ENCODE measurements at regions not wholly inside any gene's neighbourhood (a gene's known extent, or its start where the extent isn't known, plus 50 kb on each side); places are given as distances from the start of the nearest gene placed in this dataset.
"Not testable (repeated sequence)": the region's sequence is repeated elsewhere in the genome, so short reads cannot be mapped to it uniquely, and the experiment has no call there.

DNA sequence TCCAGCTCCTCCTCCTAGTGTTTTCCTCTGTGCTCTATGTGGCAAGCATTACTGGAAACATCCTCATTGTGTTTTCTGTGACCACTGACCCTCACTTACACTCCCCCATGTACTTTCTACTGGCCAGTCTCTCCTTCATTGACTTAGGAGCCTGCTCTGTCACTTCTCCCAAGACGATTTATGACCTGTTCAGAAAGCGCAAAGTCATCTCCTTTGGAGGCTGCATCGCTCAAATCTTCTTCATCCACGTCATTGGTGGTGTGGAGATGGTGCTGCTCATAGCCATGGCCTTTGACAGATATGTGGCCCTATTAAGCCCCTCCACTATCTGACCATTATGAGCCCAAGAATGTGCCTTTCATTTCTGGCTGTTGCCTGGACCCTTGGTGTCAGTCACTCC, 64.0 kb downstream of the OR4F15 start:
- not testable (repeated sequence) for DNase-seq

DNA sequence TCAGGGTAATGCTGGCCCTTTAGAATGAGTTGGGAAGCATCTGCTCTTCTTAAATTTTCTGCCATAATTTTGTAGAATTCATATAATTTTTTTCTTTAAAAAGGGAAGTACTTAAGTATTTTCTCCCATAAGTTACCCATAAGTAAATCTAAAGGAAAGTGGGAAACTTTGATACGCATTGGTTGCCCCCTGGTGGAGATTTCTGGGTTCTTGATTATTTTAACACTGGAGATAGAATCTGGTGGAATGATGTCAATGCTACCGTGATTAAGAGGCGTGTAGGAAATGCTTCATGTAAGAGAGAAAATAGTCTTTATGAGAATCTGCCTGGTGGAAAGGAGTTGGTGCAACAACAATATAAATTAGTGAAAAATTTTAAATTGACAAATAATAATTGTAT, 65.6 kb downstream of the OR4F15 start:
- not testable (repeated sequence) for DNase-seq

DNA sequence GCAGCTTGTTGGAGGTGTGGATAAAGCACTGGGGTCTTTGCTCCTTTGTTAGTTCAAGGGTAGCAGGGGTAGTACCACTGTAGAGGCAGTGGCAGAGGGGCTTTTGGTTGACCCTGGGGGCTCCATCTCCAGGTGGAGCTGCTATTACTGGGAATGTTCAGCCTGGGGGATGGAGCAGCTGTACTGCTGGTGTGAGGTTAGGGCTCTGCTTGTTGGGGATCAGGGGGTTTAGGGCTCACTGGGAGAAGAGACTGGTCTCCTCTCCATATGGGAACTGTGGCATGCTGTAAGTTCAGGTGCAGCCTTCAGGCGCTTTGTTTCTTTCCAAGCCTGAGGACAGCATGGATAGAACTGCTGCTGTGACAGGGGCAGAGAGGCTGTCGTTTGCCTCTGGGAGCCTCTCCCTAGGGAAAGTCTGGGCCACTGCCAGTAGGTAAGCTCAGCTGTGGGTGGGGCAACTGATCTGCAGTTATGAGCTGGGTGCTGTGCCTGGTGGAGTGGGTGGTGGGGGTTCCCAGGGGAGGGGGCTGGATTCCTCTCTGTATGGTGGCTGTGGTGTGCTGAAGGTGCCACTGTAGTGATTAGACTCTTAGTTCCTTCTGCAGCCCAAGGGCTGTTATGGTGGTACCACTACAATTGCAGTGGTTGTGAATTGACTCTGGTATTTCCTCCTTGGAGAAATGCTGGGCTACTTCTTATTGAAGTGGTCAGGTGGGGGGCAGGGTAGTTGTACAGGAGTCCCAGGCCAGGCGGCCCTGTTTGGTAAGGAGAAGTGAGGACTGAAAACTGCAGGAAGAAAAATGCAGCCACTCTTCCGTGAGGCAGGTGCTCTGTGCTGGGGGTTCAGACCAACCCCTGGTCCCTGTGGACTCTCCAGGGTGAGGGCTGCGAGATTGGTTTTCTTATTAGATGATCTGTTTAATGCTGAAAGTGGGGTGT, 100.6 kb downstream of the OR4F15 start:
- DNase-seq = not testable (repeated sequence)

DNA sequence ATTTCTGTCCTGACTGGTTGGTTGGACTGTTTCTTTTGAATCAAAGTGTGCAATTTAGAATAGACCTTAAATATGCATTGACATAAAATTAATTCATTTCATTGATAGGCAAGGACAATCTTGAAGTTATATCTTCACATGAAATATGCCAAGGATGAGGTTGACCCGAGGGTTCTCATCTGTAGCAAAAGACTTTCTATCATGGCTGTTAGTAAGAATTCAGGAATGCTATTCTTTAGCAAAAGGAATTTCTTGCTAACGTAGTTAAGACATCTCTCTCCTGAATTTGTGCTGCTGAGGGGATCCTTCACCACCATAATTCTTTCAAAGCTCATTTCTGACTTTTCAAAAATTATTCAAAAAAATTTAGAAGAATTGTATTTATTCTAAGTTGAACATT, 112.6 kb downstream of the OR4F15 start:
- DNase-seq = not testable (repeated sequence)

DNA sequence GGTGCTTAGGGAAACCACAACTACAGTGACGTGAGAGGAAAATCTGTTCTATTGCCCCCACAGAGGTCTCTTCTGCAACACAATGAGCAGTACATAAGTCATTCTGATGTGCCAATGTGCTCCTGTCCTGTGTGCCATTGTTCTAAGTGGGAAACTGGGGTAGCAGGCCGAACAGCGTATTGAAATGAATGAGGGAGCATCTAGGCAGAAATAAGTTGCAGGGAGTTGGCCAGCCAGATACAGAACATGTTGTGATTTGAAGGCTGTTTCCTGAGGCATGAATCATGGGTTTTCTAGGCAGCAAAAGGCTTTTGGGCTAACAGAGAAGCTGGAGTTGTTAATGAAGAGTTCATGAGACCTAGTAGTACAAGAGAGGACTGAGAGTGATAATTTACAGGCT, 122.5 kb downstream of the OR4F15 start:
- not testable (repeated sequence) for DNase-seq

DNA sequence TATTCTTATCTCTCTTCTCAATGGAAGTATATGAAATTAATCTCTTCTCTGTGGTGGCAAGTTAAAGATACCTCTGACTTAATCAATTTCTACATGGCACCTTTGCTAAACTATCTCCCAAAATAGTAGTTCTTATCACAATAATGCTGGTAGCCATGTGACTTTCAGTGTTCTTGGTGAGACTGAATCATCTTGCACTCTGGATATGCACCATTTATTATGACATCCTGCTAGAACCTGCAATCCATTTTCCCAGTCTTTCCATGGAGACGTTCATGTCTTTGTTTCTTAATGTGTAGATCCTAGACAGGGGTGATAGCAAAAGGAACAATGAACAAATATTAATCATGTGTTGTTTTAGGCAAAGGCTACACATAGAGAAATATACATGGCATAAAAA, 125.4 kb downstream of the OR4F15 start:
- DNase-seq = not testable (repeated sequence)

DNA sequence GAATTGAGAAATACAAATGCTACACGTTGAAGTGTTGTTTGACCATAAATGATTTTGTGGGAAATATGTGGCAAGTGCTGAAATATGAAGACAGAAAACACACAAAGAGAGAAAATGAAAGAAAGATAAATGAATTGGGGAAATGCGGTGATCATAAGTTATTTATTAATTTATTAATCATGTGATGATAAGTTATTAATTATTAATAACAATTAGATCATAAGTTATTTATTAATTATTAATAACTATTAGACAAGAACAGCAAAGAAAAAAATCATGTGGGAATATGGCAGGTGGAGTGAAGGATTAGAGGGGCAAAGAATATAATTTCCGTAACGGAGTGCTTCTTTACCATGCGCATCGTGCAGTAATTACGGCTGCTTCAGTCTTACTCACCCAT, 126.6 kb downstream of the OR4F15 start:
- DNase-seq = not testable (repeated sequence)

DNA sequence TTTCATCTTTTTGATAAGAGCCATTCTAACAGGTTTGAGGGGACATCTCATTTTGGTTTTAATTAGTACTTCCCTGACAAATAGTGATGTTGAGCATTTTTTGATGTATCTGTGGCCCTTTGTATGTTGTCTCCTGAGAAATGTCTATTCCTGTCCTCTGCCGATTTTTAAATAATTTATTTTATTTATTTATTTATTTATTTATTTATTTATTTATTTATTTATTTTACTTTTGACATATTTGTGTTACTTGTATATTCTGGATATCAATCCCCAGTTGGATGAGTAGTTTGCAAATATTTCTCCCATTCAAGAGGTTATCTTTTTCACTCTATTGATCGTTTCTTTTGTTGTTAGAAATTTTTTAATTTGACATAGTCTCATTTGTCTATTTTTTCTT, 133.9 kb downstream of the OR4F15 start:
- DNase-seq = not testable (repeated sequence)

DNA sequence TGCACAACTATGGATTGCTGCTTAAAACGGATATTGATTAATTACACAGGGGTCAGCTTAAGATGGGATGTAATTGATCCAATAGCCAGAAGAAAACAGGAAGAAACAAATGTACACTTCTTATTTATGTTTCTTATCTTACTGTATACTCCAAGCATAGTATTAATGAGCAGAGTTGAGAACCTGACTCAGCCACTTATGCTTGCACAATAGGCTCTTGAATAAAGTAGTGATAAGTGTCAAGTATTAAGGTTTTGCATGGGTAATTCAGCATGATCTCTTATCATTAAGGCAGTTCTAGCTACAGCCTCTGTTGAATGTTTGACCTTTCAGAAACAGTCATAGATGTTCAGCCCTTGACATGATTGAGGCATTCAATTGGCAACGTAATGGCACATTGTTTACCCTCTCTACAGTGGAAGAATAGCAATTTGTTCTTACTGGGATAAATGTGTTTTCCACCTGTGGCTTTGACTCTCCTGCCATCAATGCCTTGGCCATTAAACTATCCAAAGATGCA, 136.5 kb downstream of the OR4F15 start:
- DNase-seq = not testable (repeated sequence)

DNA sequence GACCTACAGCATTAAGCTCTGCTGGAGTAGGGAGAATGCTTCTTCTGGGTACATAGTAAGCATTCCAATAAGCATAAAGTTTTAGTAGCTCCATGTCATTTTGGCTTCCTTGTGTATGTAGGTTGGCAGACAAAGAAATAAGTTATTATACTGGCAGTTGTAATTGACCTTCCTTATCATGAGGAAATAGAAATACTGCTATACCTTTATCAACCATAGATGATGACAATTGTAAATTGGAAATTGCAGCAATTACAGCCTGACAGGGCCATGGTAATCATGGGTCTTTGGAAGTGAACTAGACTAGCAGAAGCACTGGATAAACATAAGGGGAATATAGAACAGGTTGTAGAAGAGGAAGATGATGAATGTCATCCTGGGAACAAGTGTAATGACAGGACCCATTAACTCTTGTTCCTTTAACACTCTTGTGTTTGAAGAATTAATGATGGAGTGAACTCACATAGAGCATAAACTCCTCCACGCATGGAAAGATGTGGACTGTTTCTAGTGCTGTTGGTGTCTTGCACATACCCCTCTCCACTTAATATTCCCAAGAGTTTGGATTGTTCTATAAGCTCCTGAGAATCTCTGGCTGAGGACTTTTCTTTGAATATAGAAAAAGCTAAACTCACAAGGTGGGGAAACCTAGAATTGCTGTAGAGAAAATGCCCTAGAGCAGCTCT, 137.5 kb downstream of the OR4F15 start:
- not testable (repeated sequence) for DNase-seq

DNA sequence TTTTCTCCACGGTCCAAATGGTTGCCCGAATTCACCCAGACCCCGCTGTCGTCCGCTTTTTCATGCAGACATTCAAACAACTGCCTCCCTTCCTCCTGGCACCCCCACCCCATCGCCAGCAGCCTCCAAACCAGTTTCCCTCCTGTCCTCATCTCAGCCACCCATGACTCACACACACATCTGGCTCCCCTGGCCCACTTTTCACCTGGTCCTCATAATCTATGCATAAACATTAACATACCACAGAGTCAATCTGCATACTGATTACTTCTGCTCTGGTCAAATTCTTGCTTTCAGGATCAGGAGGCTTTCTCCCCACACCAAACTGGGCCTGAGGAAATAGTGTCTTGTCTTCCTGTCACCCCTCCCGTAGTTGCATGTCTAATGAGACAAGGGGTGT, 142.0 kb downstream of the OR4F15 start:
- DNase-seq = not testable (repeated sequence)

DNA sequence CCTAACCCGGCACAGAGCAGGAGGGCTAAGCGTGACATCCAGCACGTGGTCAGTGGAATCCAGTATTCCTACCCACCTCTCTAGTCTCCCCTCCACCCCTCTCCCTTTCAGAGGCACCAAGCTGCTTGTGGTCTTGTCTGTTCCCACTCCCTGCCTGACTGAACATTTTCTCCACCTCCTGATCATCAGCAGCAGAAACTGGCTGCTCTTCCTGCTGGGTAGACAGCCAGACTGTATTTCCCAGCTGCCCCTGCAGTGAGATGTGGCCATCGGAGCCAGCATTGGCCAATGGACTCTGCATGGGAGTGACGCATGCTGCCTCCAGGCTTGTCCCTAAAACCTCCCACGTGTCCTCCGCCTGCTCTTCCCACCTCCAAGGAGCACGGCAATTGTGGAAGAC, 143.8 kb downstream of the OR4F15 start:
- DNase-seq = not testable (repeated sequence)

DNA sequence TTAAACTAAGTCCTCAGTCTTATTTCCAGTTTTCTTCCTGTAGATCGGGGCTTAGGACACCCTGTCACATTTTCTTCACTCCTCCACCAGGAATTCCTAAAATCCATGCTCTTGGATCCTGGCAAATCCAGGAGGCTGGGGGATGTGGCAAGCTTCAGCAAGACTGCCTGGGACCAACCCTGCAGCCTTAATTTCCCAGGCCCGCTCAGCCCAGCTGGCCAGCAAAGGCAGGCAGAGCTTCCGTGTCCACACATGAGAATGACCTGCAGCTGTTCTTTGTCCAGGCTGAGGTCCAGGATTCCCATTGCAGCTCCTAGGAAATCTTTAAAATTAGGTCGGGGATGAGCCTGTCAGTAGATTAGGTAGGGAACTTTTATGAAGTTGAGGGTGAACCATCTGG, 146.7 kb downstream of the OR4F15 start:
- DNase-seq = not testable (repeated sequence)

DNA sequence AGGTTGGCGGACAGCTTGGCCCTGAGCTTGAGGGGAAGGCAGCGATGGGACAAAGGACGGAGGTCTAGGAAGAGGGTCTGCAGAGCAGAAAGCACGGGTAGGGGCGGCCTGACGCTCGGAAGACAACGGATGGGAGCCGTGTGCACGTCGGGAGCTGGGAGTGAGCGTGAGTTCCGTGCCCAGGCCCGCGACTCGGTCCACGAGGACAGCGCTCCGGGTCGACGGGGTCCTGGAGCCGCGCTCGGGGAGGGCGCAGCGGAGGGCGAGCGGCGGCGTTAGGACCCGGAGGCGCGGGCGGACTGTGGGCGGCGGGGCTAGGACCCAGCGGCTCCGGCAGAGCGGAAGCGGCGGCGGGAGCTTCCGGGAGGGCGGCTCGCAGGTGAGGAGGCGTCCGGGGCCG, 149.3 kb downstream of the OR4F15 start:
- DNase-seq = not testable (repeated sequence)

DNA sequence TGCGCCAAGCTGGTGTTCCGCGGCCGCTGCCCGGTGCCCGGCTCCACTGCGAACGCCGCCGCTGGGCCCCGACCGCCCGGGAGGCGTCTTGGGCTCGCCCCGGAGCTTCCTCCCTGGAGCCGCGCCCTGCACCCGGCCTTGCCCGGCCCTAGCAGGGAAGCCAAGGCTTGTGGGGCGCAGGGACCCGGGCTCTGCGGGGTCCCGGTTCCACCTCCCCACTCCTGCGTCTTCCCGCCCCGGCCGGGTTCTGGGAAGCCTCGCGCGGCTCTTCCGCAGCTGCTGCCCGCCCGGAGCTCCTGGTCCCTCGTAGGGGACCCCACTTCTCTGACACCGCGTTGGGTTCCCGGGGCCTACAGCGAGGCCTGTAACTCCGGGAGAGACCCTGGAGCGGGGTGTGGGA, 149.8 kb downstream of the OR4F15 start:
- DNase-seq = not testable (repeated sequence)

DNA sequence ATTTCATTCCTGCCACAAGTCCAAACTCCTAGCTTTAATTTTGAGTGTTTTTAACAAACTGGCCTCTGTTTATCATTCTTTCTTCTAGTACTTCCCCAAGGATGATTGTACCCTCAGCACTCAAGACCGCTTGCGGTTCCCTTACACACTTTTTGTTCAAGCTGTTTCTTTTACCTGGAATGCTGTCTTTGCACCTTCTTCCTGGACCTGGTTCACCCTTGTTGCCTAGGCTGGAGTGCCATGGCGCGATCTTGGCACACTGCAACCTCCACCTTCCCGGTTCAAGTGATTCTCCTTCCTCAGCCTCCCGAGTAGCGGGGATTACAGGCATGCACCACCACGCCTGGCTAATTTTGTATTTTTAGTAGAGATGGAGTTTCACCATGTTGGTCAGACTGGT, 151.7 kb downstream of the OR4F15 start:
- DNase-seq = not testable (repeated sequence)

DNA sequence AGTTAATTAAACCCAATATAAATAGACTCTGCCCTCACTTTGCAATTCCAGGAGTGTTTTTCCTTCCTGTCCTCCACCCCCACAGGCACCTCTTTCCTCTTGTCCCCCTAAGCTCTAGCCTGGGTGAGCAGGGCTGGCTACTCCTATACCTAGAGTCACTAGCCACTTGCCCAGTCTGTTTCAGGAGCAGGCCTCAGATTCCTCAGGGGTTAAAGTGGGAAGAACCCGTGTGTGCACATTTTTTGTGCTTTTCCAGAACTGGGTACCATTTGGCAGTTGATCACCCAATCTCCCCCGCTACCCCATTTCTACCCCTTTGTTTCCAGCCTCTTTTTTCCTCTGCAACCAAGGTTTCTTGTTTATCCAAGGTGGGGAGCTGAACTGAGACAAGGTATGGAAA, 153.4 kb downstream of the OR4F15 start:
- DNase-seq = not testable (repeated sequence)

DNA sequence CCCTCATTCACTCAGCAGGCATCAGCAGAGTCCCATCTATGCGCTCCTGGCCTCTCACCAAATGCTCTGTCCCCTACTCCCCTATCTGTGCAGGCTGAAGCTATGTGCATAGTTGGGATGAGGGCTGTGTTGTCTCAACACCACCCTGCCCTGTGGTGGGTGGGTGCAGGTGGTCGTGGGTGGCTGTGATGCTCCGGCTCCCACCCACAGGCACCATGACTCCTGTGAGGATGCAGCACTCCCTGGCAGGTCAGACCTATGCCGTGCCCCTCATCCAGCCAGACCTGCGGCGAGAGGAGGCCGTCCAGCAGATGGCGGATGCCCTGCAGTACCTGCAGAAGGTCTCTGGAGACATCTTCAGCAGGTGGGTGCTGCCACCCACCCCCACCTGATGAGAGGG, 153.9 kb downstream of the OR4F15 start:
- DNase-seq = not testable (repeated sequence)

DNA sequence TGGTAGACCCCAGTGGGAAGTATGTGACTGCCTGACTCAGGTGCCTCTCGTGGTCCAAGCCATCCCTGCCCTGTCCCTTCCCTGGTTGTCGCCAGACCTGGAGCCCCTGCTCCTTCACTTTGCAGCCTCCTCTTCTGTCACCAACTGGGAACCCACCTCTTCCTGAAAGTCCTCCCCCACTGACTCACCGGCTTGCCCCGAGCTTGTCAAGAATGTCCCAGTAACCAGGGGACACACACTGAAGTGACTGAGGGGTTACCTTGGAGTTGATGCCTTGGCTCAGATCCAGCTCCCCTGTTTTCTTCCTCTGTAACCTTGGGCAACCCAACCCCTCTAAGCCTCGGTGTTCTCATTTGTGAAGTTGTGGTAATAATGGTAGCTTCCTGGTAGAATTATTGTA, 155.4 kb downstream of the OR4F15 start:
- DNase-seq = not testable (repeated sequence)

DNA sequence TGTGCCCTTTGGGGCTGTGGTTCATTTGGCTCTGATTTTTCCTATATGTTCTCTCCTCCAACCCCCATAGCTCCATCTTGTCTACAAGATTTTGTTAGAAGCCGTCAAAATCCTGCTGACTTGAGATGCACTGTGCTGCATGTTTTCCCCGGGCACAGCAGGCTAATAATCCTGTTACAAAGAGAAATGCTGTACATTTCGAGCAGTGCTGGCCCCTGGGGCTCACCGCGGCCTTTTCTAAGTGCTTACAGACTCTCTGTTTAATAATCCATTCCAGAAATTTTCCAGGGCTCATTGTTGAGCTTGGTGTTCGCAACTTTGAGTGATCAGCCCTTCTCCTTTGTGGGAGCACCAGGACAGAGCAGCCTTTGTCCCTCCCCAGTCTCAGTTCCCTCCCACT, 158.6 kb downstream of the OR4F15 start:
- not testable (repeated sequence) for DNase-seq

DNA sequence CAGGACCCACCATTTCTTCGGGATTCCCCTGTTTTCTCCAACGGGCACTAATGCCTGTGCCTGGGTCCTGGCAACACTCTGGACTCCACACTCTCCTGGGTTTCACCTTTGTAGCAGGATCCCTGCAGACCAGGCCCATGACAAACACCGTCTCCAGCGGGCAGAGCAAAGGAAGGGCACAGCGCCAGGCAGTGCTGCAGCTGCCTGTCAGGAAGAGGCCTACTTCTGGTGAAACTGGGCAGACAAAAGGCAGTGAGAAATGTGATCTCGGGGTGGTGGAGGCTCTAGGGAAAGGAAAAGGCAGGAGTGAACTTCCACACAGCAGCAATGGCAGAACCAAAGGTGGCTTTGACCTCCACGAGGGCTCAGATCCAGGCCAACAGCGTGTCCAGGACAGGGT, 165.3 kb downstream of the OR4F15 start:
- not testable (repeated sequence) for DNase-seq

DNA sequence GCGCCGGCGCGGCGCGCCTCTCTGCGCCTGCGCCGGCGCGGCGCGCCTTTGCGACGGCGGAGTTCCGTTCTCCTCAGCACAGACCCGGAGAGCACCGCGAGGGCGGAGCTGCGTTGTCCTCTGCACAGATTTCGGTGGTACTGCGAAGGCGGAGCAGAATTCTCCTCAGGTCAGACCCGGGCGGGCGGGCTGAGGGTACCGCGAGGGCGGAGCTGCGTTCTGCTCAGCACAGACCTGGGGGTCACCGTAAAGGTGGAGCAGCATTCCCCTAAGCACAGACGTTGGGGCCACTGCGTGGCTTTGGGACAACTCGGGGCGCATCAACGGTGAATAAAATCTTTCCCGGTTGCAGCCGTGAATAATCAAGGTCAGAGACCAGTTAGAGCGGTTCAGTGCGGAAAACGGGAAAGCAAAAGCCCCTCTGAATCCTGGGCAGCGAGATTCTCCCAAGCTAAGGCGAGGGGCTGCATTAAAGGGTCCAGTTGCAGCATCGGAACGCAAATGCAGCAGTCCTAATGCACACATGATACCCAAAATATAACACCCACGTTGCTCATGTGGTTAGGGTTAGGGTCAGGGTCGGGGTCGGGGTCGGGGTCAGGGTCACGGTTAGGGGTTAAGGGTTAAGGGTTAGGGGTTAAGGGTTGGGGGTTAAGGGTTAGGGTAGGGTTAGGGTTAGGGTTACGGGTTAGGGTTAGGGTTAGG, 168.4 kb downstream of the OR4F15 start:
- DNase-seq = peak; percentile 22
